ENCODE measurements at regions not wholly inside any gene's neighbourhood (a gene's known extent, or its start where the extent isn't known, plus 50 kb on each side); places are given as distances from the start of the nearest gene placed in this dataset.

DNA sequence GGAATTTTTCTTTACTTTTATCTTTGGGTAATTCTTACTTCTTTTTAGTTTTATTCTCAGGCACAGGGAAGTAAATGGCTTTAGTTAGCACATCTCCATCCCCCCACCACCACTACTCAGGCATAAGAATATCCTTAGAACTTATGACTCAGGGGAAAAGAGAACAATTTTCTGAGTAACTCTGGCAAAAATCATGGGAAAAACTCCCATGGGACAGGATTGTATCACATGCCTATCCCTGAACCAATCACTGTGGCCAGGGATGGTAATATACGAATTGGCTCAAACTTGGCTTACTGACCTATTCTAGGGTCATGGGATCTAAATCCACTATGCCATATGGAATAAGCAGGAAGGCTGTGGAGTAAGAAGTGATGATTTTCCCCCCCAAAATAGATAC lies 339.1 kb downstream of the BTBD3 start:
- POLR2A ChIA-PET = no interaction called here
- no TSS peak for BruUV-seq (replicated peaks)
- intact Hi-C loops (cut with micrococcal nuclease) = no loop called here
- Mint-ChIP-seq H3K36me3 (ENCODE audit: insufficient read depth, unreplicated experiment) (no peaks in the 10 kb centered on the region), H3K4me1 (ENCODE audit: insufficient read depth, unreplicated experiment) (no peaks in the 10 kb centered on the region), H3K9me3 (ENCODE audit: unreplicated experiment) (no peaks in the 10 kb centered on the region), H3K4me3 (ENCODE audit: unreplicated experiment) (no peak overlapping the region), H3K27ac (ENCODE audit: low read depth, unreplicated experiment) (no peak overlapping the region), H3K27me3 (ENCODE audit: insufficient read depth, unreplicated experiment) (no peaks in the 10 kb centered on the region)
- TF ChIP-seq, protein P1, sequence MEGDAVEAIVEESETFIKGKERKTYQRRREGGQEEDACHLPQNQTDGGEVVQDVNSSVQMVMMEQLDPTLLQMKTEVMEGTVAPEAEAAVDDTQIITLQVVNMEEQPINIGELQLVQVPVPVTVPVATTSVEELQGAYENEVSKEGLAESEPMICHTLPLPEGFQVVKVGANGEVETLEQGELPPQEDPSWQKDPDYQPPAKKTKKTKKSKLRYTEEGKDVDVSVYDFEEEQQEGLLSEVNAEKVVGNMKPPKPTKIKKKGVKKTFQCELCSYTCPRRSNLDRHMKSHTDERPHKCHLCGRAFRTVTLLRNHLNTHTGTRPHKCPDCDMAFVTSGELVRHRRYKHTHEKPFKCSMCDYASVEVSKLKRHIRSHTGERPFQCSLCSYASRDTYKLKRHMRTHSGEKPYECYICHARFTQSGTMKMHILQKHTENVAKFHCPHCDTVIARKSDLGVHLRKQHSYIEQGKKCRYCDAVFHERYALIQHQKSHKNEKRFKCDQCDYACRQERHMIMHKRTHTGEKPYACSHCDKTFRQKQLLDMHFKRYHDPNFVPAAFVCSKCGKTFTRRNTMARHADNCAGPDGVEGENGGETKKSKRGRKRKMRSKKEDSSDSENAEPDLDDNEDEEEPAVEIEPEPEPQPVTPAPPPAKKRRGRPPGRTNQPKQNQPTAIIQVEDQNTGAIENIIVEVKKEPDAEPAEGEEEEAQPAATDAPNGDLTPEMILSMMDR (IDR thresholded peaks at IDR 0.05; ENCODE audit: unreplicated experiment) = no peak
- CTCF ChIA-PET = no interaction called here
- DNase-seq (ENCODE audit: unreplicated experiment) = no peak

DNA sequence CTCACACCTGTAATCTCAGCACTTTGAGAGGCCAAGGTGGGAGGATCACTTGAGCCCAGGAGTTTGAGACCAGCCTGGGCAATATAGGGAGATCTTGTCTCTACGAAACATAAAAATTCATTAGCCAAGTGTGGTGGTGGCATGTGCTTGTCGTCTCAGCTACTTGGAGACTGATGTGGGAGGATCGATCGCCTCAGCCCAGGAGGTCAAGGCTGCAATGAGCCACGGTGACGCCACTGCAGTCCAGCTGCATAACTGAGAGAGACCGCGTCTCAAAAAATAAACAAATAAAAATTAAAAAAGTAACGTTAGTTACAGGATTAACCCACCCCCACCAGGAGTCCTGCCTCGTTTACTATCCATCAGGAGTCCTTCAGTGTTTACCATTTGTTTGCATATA lies 345.1 kb downstream of the BTBD3 start:
- H3K4me1 Mint-ChIP-seq (ENCODE audit: insufficient read depth, unreplicated experiment) = no peaks in the 10 kb centered on the region
- no peak for DNase-seq (ENCODE audit: unreplicated experiment)
- no peaks in the 10 kb centered on the region for H3K27me3 Mint-ChIP-seq (ENCODE audit: insufficient read depth, unreplicated experiment)
- no peaks in the 10 kb centered on the region for H3K36me3 Mint-ChIP-seq (ENCODE audit: insufficient read depth, unreplicated experiment)
- TF ChIP-seq, protein P1 (IDR thresholded peaks at IDR 0.05; ENCODE audit: unreplicated experiment) = no peak
- POLR2A ChIA-PET = interaction anchor here (0.7 kb wide), 1 partner anchor 26 kb away, joined by 4 read pairs; no protein-coding TSS in a partner anchor
- H3K4me3 Mint-ChIP-seq (ENCODE audit: unreplicated experiment) = no peak overlapping the region
- no peak overlapping the region for H3K27ac Mint-ChIP-seq (ENCODE audit: low read depth, unreplicated experiment)
- no TSS peak for BruUV-seq (replicated peaks)
- intact Hi-C loops (cut with micrococcal nuclease) = no loop called here
- H3K9me3 Mint-ChIP-seq (ENCODE audit: unreplicated experiment) = peaks cover 22% of the 10 kb centered on the region
- CTCF ChIA-PET = interaction anchor here (0.7 kb wide), 2 partner anchors 53 to 469 kb away, joined by 3 to 4 read pairs; no protein-coding TSS in a partner anchor

DNA sequence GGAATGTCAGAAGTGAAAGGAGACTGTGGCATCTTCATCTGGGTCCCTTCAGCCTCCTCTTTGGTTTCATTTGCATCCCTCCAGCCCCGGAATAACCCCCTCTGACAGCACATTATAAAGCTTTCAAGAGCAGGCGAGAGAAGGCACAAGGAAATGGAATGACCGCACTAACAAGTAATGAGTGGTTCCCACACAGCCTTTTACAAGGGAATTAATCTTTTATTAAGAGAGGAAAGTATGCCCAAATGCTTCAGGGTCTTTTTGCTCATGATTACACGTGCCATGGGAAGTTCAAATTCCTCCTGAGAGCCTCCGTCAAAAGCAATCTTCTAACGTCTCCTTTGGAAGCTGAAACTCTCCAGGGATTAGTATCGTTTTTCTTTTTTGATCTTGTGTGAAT lies 347.0 kb downstream of the BTBD3 start:
- POLR2A ChIA-PET = interaction anchor here (0.9 kb wide), 1 partner anchor 572 kb away, joined by 3 read pairs; no protein-coding TSS in a partner anchor
- BruUV-seq (replicated peaks) = no TSS peak
- Mint-ChIP-seq H3K9me3 (ENCODE audit: unreplicated experiment) (peaks cover 31% of the 10 kb centered on the region), H3K4me1 (ENCODE audit: insufficient read depth, unreplicated experiment) (no peaks in the 10 kb centered on the region), H3K36me3 (ENCODE audit: insufficient read depth, unreplicated experiment) (no peaks in the 10 kb centered on the region), H3K27ac (ENCODE audit: low read depth, unreplicated experiment) (no peak overlapping the region), H3K4me3 (ENCODE audit: unreplicated experiment) (no peak overlapping the region), H3K27me3 (ENCODE audit: insufficient read depth, unreplicated experiment) (no peaks in the 10 kb centered on the region)
- CTCF ChIA-PET = interaction anchor here (0.7 kb wide), 1 partner anchor 8 kb away, joined by 3 read pairs; no protein-coding TSS in a partner anchor
- DNase-seq (ENCODE audit: unreplicated experiment) = no peak
- intact Hi-C loops (cut with micrococcal nuclease) = no loop called here
- TF ChIP-seq, protein P1 (IDR thresholded peaks at IDR 0.05; ENCODE audit: unreplicated experiment) = no peak

DNA sequence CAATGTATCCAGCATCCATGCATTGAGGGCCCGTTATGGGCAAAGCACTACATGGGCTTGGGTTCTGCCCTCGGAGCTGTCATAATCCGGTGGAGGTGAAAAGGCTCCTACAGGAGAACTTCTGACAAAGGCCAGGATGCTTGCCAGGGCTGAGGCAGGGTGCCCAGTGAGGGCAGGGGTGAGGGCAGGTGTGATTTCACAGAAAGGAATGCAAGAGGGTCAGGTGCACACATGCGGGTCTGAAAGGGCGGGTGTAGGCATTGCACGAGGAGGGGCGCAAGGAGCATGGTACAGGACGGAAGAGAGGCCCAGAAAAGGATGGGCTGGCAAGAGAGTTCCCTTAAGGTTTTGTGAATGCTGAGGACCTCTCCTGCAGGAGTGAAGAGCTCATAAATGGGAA lies 348.0 kb downstream of the BTBD3 start:
- no peaks in the 10 kb centered on the region for H3K4me1 Mint-ChIP-seq (ENCODE audit: insufficient read depth, unreplicated experiment)
- POLR2A ChIA-PET = no interaction called here
- no peaks in the 10 kb centered on the region for H3K36me3 Mint-ChIP-seq (ENCODE audit: insufficient read depth, unreplicated experiment)
- no peak for DNase-seq (ENCODE audit: unreplicated experiment)
- peaks cover 31% of the 10 kb centered on the region for H3K9me3 Mint-ChIP-seq (ENCODE audit: unreplicated experiment)
- CTCF ChIA-PET = interaction anchor here (0.5 kb wide), 1 partner anchor 154 kb away, joined by 3 read pairs; no protein-coding TSS in a partner anchor
- no peaks in the 10 kb centered on the region for H3K27me3 Mint-ChIP-seq (ENCODE audit: insufficient read depth, unreplicated experiment)
- BruUV-seq (replicated peaks) = no TSS peak
- TF ChIP-seq, protein P1 (IDR thresholded peaks at IDR 0.05; ENCODE audit: unreplicated experiment) = no peak
- H3K27ac Mint-ChIP-seq (ENCODE audit: low read depth, unreplicated experiment) = no peak overlapping the region
- no peak overlapping the region for H3K4me3 Mint-ChIP-seq (ENCODE audit: unreplicated experiment)
- intact Hi-C loops (cut with micrococcal nuclease) = no loop called here

Measured in MCF 10A (cell line).